ENCODE measurements at regions not wholly inside any gene's neighbourhood (a gene's known extent, or its start where the extent isn't known, plus 50 kb on each side); places are given as distances from the start of the nearest gene placed in this dataset.

- Histone ChIP-seq H3K36me3 (replicated peaks; ENCODE audit: low read depth, low read length) (no peaks in the 10 kb centered on the region), H3K9ac (ENCODE audit: low read length) (no peak overlapping the region), H3K4me3 (ENCODE audit: low read length) (no peak overlapping the region), H3K27ac (ENCODE audit: low read length) (no peak overlapping the region), H3K4me1 (ENCODE audit: low read length) (no peaks in the 10 kb centered on the region), H2AFZ (ENCODE audit: low read depth, low read length) (no peak overlapping the region), H4K20me1 (ENCODE audit: insufficient read depth, low read length) (no peaks in the 10 kb centered on the region), H3K79me2 (ENCODE audit: low read length) (no peaks in the 10 kb centered on the region), H3K4me2 (ENCODE audit: low read length) (no peak overlapping the region), H3K9me3 (ENCODE audit: insufficient read depth, low read length) (no peaks in the 10 kb centered on the region), H3K27me3 (ENCODE audit: low read depth, low read length) (no peaks in the 10 kb centered on the region)
- TF ChIP-seq EZH2phosphoT487 (IDR thresholded peaks at IDR 0.05; ENCODE audit: low read depth), result no peak
- TF ChIP-seq, protein P1, sequence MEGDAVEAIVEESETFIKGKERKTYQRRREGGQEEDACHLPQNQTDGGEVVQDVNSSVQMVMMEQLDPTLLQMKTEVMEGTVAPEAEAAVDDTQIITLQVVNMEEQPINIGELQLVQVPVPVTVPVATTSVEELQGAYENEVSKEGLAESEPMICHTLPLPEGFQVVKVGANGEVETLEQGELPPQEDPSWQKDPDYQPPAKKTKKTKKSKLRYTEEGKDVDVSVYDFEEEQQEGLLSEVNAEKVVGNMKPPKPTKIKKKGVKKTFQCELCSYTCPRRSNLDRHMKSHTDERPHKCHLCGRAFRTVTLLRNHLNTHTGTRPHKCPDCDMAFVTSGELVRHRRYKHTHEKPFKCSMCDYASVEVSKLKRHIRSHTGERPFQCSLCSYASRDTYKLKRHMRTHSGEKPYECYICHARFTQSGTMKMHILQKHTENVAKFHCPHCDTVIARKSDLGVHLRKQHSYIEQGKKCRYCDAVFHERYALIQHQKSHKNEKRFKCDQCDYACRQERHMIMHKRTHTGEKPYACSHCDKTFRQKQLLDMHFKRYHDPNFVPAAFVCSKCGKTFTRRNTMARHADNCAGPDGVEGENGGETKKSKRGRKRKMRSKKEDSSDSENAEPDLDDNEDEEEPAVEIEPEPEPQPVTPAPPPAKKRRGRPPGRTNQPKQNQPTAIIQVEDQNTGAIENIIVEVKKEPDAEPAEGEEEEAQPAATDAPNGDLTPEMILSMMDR (IDR thresholded peaks at IDR 0.05; ENCODE audit: low read depth, low read length), result no peak
These were observed 371.6 kb downstream of the MCTP2 start for GRCh38 chr15:94602754-94603470.

- H3K4me1 ChIP-seq (ENCODE audit: low read length), result no peaks in the 10 kb centered on the region
- H3K9ac ChIP-seq (ENCODE audit: low read length), result no peak overlapping the region
- H3K9me3 ChIP-seq (ENCODE audit: insufficient read depth, low read length), result no peaks in the 10 kb centered on the region
- H3K4me3 ChIP-seq (ENCODE audit: low read length), result no peak overlapping the region
- H2AFZ ChIP-seq (ENCODE audit: low read depth, low read length), result no peak overlapping the region
- H3K27ac ChIP-seq (ENCODE audit: low read length), result no peak overlapping the region
- no peaks in the 10 kb centered on the region for H4K20me1 ChIP-seq (ENCODE audit: insufficient read depth, low read length)
- no peaks in the 10 kb centered on the region for H3K36me3 ChIP-seq (replicated peaks; ENCODE audit: low read depth, low read length)
- TF ChIP-seq EZH2phosphoT487 (IDR thresholded peaks at IDR 0.05; ENCODE audit: low read depth), result no peak
- TF ChIP-seq, protein P1 (IDR thresholded peaks at IDR 0.05; ENCODE audit: low read depth, low read length), result no peak
- no peak overlapping the region for H3K4me2 ChIP-seq (ENCODE audit: low read length)
- H3K27me3 ChIP-seq (ENCODE audit: low read depth, low read length), result no peaks in the 10 kb centered on the region
- no peaks in the 10 kb centered on the region for H3K79me2 ChIP-seq (ENCODE audit: low read length)
These were observed 374.9 kb downstream of the MCTP2 start for GRCh38 chr15:94606286-94606685.

DNA sequence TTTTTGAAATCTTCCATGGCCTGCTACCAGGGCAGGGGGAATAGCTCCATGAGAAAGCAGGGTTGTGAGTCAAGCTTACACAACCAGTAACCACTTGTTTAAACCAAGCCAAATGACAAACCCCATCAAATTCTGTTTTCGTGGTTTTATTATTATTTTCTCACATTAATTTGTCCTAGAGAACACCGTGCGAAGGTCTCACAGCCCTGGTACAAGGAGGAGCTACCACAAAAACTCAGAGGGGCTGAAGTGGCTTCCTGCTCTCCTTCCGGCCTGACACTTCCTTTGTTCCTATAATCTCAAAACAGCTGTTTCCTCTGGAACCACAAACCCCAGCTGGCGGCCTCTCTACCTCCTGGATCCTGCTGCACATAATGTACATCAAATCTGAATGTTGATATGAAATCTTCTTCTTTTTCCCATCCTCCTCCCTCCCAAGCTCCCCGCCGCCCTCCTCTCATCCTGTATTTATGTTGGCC, 375.9 kb downstream of the MCTP2 start:
- Histone ChIP-seq H4K20me1 (ENCODE audit: insufficient read depth, low read length) (no peaks in the 10 kb centered on the region), H3K27ac (ENCODE audit: low read length) (no peak overlapping the region), H3K36me3 (replicated peaks; ENCODE audit: low read depth, low read length) (no peaks in the 10 kb centered on the region), H3K9me3 (ENCODE audit: insufficient read depth, low read length) (no peaks in the 10 kb centered on the region), H3K27me3 (ENCODE audit: low read depth, low read length) (no peaks in the 10 kb centered on the region), H3K4me3 (ENCODE audit: low read length) (no peak overlapping the region), H3K4me2 (ENCODE audit: low read length) (no peak overlapping the region), H2AFZ (ENCODE audit: low read depth, low read length) (no peak overlapping the region), H3K4me1 (ENCODE audit: low read length) (no peaks in the 10 kb centered on the region), H3K79me2 (ENCODE audit: low read length) (no peaks in the 10 kb centered on the region), H3K9ac (ENCODE audit: low read length) (no peak overlapping the region)
- TF ChIP-seq, protein P1 (IDR thresholded peaks at IDR 0.05; ENCODE audit: low read depth, low read length), result no peak
- no peak for TF ChIP-seq EZH2phosphoT487 (IDR thresholded peaks at IDR 0.05; ENCODE audit: low read depth)

DNA sequence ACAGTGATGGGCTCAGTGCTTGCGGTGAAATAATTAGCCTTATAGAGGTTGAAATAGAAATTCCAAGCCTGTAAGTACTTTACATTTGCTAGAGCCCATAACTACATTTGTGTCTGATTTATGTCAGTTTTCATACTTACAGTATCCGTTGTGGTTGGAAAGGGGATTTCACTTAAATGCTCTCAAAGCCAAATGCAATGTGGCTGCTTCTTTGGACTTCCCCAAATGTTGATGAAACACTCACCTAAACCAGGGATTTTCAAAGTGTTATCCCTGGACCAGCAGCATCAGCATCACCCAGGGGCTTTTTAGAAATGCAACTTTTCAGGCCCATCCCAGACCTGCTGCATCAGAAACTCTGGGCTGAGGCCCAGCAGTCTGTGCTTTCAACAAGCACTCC, 378.7 kb downstream of the MCTP2 start:
- Histone ChIP-seq H3K27ac (ENCODE audit: low read length) (no peak overlapping the region), H3K9me3 (ENCODE audit: insufficient read depth, low read length) (no peaks in the 10 kb centered on the region), H3K4me3 (ENCODE audit: low read length) (no peak overlapping the region), H3K79me2 (ENCODE audit: low read length) (no peaks in the 10 kb centered on the region), H3K36me3 (replicated peaks; ENCODE audit: low read depth, low read length) (no peaks in the 10 kb centered on the region), H3K4me1 (ENCODE audit: low read length) (no peaks in the 10 kb centered on the region), H3K27me3 (ENCODE audit: low read depth, low read length) (no peaks in the 10 kb centered on the region), H3K4me2 (ENCODE audit: low read length) (no peak overlapping the region), H3K9ac (ENCODE audit: low read length) (no peak overlapping the region), H4K20me1 (ENCODE audit: insufficient read depth, low read length) (no peaks in the 10 kb centered on the region), H2AFZ (ENCODE audit: low read depth, low read length) (no peak overlapping the region)
- no peak for TF ChIP-seq EZH2phosphoT487 (IDR thresholded peaks at IDR 0.05; ENCODE audit: low read depth)
- TF ChIP-seq, protein P1 (IDR thresholded peaks at IDR 0.05; ENCODE audit: low read depth, low read length), result no peak

Data from OCI-LY3 (cell line).